KOPT-K1 (cell line): ENCODE measurements at regions not wholly inside any gene's neighbourhood (a gene's known extent, or its start where the extent isn't known, plus 50 kb on each side); places are given as distances from the start of the nearest gene placed in this dataset.
"Not testable (repeated sequence)": the region's sequence is repeated elsewhere in the genome, so short reads cannot be mapped to it uniquely, and the experiment has no call there.

ENCODE experiments used
- H3K27ac ChIP-seq: fragments of 200-600 bp; sonication (generic); 2 replicates; pipeline ENCODE4 v1.5.1; 2016; ENCODE audit warnings: antibody characterized with exemption, mild to moderate bottlenecking, low read depth, low read length; ENCODE audit not compliant: poor library complexity, severe bottlenecking
- H3K36me3 ChIP-seq: fragments of 200-600 bp; sonication (generic); 2 replicates; pipeline ENCODE4 v1.5.1; 2017; ENCODE audit warnings: antibody characterized with exemption, mild to moderate bottlenecking, low read length, moderate library complexity; ENCODE audit not compliant: insufficient read depth
- H3K9me3 ChIP-seq: fragments of 200-600 bp; sonication (generic); 2 replicates; pipeline ENCODE4 v1.5.1; 2017; ENCODE audit warnings: antibody characterized with exemption, low read length, mild to moderate bottlenecking; ENCODE audit not compliant: insufficient read depth, poor library complexity, severe bottlenecking

DNA sequence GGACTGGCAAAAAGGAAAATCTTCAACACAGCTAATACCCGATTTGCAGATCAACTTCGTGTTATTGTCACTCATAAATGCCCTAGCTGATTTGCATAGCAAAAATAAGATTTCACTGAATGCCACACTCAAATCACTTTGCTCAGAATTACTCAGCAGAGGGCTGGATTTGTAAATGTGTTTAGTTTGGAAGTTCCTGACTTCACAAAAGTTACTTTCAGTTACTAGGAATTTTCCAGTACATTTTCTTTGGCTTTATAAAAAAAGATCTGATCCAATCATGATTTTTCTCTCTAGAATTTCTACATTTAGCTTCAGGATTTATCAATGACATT is 433.3 kb upstream of the ID2 start:
- peaks cover 46% of the 10 kb centered on the region for H3K9me3 ChIP-seq
- no peak overlapping the region for H3K27ac ChIP-seq
- no peaks in the 10 kb centered on the region for H3K36me3 ChIP-seq

DNA sequence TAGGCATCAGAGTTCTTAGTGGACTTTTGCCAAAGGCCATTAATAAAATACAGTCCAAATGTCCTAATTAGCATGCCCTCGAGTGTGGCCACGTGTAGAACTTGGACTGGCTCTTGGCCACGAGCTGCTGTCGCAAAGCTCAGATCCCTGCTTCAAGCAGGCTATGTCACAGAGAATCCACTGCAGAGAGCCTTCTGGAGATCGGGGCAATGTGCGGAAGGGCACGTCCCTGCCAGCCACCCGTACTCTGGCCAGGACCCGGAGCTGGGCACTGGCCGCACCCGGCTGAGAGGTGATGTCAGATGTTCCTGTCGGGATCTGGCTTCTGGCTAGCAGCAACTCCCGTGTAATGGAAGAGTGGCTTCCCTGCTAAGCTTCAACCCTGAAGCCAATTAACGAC is 432.7 kb upstream of the ID2 start:
- Histone ChIP-seq H3K27ac (no peak overlapping the region), H3K9me3 (peaks cover 40% of the 10 kb centered on the region), H3K36me3 (no peaks in the 10 kb centered on the region)

DNA sequence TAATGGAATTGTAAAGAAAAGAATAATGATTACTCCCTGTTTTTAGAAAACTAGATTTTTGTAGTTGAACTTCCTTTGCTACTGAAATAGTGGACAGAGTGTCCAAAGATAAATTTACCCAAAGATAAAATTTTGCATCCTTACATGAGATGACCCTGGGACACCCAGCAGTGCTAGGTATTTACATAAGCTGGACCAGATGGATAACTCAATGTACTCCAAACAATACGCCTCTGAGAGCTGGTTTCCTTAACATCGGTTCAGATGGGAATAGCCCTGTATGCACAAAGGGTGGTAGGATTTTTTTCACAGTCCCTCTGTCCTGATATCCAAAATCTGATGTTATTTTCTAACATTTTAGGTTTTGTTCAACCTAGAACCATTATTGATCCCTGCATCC is 432.1 kb upstream of the ID2 start:
- no peak overlapping the region for H3K27ac ChIP-seq
- peaks cover 34% of the 10 kb centered on the region for H3K9me3 ChIP-seq
- no peaks in the 10 kb centered on the region for H3K36me3 ChIP-seq

DNA sequence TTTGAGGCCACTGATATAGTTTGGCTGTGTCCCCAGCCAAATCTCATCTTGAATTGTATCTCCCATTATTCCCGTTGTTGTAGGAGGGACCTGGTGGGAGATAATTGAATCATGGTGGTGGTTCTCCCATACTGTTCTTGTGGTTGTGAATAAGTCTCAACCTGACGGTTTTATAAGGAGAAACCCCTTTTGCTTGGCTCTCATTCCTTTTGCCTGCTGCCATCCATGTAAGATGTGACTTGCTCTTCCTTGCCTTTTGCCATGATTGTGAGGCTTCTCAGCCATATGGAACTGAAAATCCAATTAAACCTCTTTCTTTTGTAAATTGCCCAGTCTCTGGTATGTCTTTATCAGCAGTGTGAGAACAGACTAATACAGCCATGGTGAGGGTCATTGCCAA is 431.6 kb upstream of the ID2 start:
- peaks cover 30% of the 10 kb centered on the region for H3K9me3 ChIP-seq
- not testable (repeated sequence) for H3K36me3 ChIP-seq, H3K27ac ChIP-seq

DNA sequence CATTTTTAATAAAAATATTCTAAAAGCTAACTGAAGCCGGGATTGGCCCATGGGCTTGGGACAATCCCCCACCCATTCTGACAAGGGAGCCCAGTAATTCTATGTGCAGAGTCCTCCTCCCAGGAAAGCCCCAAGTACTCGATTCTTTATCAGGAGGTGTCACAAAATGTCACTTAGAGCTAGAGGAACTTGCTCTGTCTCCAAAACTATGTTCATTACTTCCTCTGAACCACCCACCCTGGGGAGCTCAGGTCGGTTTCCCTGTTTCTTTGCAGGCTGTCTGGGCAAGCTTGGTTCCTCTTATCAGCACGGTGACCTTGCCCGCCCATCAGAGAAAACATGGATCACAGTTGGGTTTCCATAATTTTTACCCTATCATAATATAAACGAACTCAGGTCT is 430.6 kb upstream of the ID2 start:
- Histone ChIP-seq H3K36me3 (no peaks in the 10 kb centered on the region), H3K27ac (no peak overlapping the region)

DNA sequence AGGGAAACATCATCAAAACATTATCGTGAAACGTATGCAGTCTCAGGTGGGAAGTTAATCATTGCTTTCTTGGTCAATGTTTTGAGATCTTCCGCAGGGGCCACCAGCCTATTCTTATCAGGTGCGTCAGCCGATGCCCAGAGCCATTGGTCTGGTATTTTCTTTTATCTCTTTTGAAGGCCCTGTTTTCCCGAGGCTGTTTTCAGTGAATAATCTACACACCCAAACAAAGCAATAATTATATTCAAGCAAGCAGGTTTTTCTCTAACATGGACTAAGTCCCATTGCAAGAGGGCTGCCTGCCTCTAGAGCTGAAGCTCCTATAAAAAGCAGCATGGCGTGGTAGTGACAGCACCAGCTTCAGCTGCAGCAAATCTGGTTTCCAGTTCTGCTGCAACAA is 430.0 kb upstream of the ID2 start:
- Histone ChIP-seq H3K27ac (no peak overlapping the region), H3K9me3 (peaks cover 17% of the 10 kb centered on the region), H3K36me3 (no peaks in the 10 kb centered on the region)

More for the DNA sequence above, 430.6 kb upstream of the ID2 start:
- H3K9me3 ChIP-seq, result peaks cover 21% of the 10 kb centered on the region

DNA sequence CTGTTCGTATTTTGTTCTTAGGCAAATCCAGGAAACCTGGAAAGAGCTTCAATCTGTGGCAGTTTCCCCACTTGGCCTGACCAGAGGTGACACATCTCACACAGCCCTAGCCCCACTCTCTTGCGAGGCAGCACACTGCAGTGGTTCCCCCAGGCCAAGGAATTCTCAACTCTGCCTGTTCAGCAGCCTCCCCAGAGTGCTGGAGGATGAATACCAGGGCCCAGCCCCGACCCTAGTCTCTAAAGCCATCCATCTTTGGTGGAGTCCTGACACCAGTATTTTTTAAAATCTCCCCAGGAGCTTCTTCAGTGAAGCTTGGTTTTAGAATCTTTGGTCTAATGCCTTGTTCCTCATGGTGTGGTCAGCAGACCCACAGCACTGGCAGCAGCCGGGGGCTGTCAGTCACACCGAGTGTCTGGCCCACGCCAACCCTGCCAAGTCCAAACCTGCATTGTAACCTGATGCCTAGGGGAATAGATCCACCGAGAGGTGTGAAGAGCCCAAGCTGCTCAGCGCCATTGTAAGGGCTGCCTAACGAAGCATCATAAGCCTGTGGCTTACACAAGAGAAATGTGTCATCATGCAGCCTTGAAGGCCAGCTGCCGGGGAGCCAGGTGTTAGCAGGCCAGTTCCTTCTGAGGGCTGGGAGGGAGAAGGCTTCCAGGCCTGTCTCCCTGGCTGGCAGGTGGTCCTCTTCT is 428.7 kb upstream of the ID2 start:
- Histone ChIP-seq H3K27ac (no peak overlapping the region), H3K36me3 (no peaks in the 10 kb centered on the region), H3K9me3 (peaks cover 17% of the 10 kb centered on the region)

DNA sequence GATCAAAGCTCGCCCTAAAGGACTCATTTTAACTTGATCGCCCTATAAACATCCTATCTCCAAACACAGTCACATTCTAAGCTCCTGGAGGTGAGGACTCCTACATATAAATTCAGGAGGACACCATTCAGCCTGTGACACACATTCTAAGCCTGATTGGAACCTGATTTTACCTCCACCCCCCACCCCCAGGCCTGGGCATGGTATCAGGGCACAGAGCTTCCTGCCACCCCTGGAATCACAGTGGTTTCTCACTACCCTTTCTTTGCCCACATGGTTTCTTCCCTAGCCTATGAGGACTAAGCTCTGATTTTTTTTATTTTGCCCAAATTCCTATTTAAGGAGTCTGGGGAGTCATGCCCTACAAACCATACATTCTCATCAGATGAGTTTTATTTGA is 428.1 kb upstream of the ID2 start:
- H3K27ac ChIP-seq, result no peak overlapping the region
- H3K9me3 ChIP-seq, result peaks cover 17% of the 10 kb centered on the region
- H3K36me3 ChIP-seq, result no peaks in the 10 kb centered on the region

DNA sequence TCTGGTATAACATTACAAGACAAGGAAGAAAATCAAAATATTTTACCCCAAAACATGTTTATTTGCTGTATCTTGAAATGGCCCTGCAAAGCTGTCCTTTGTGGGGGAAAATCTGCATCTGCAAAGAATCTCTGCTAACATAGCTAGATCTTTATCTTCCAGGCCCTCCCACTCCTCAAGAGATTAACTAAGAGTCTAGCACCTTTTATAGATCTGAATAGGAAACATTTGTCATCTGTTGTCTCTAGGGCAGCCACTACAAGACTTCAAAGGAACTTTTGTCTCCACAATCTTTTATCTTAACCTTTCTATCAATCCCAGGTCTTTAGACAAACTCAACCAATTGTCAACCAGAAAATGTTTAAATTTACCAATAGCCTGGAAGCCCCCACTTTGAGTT is 427.6 kb upstream of the ID2 start:
- not testable (repeated sequence) for H3K27ac ChIP-seq, H3K36me3 ChIP-seq
- peaks cover 17% of the 10 kb centered on the region for H3K9me3 ChIP-seq

DNA sequence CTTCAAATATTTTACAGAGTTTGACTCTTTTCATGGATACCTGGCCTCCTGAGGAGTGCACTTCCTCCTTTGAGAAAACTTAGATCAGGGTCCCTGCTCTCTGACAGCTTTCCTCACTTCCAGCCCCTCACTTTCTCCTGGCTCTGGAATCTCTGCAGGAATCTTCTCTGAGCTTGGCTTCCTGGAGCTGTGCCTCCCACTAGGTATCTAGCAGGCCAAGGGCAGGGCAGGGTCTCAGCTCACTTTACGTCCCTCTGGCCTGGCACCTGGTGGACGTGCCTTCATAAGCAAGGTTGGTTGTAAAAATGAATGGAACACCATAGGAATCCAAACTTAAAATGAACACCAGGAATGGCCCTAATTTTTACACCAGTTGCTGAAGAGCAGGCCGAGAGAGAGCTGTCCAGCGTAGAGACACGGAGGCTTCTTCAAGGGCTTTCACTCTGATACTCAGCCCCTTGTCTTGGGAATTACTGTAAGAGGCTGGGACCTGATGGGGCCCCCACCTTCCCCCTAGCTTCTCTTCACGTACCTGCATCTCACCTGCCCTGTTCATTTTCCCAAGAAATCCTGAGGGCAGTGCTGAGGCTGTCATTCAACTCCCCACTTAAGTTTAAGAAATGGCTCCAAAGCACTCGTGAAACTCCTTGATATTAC is 426.9 kb upstream of the ID2 start:
- peaks cover 14% of the 10 kb centered on the region for H3K9me3 ChIP-seq
- no peaks in the 10 kb centered on the region for H3K36me3 ChIP-seq
- no peak overlapping the region for H3K27ac ChIP-seq

DNA sequence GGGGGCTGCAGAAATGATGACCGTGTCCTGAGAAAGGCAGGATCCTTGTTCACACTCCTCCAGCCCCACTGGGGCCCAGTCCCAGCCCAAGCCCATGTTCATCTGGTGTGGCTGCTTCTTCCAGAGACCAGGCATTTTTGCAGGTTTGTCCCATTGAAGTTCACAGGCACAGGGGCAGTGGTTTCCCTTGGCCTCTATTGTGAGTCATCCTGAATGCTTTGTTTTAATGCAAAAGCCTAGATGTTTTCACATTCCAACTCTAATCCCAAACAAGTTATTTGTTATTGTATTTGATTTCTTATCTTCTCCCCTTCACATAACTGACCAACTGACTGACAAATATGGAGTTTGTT is 426.4 kb upstream of the ID2 start:
- Histone ChIP-seq H3K27ac (no peak overlapping the region), H3K36me3 (no peaks in the 10 kb centered on the region), H3K9me3 (peaks cover 9% of the 10 kb centered on the region)

DNA sequence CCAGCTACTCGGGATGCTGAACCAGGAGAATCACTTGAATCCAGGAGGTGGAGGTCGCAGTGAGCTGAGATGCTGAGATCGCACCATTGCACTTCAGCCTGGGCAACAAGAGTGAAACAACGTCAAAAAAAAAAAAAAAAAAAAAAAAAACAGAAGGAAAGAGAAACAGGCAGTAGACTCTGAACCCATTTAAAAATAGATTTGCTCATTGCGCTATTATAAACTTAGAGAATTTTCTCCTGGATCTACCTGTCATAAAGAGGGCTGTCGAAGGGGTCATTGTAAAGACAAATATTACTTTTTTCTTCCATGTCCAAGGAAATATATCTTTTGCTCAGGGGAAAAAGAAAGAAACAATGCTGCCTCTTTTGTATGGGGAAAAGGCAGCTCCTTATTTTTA is 425.0 kb upstream of the ID2 start:
- Histone ChIP-seq H3K27ac (no peak overlapping the region), H3K9me3 (no peaks in the 10 kb centered on the region), H3K36me3 (no peaks in the 10 kb centered on the region)

DNA sequence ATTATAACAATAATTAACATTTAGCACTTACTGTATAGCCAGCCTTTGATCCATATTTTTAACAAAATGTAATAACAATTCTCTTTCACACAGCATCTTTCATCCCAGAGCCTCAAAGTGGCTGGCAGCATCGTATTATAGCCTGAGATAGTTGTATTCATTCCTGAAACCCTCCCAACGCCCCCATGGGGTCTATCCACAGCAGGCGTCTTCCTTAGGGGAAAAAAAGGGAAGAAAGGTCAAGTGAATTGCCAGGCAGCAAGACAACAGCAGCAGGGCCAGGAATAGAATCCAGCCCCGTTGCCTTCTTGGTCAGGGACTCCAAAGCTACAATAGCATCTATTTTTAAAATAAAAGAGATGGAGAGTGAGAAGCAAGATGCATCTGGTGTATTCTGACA is 424.4 kb upstream of the ID2 start:
- no peak overlapping the region for H3K27ac ChIP-seq
- H3K36me3 ChIP-seq, result no peaks in the 10 kb centered on the region
- no peaks in the 10 kb centered on the region for H3K9me3 ChIP-seq

DNA sequence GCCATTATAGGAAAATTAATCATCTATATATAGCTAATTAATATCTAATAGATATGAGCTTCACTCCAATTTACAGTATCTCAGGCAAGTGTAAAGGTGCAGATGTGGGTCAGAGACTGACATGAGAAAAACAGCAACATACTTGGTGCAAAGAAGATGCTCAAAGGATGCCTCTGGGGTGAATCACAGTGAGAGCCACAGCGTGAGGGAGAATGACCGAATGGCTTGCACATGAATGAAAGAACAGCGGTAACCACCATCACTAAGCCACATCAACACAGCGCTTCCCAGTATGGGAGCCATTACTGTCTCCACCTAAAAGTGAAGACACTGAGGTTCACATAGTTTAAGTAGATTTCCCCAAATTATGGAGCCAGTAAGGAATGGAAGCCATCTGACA is 423.4 kb upstream of the ID2 start:
- H3K36me3 ChIP-seq, result no peaks in the 10 kb centered on the region
- H3K9me3 ChIP-seq, result no peaks in the 10 kb centered on the region
- no peak overlapping the region for H3K27ac ChIP-seq

DNA sequence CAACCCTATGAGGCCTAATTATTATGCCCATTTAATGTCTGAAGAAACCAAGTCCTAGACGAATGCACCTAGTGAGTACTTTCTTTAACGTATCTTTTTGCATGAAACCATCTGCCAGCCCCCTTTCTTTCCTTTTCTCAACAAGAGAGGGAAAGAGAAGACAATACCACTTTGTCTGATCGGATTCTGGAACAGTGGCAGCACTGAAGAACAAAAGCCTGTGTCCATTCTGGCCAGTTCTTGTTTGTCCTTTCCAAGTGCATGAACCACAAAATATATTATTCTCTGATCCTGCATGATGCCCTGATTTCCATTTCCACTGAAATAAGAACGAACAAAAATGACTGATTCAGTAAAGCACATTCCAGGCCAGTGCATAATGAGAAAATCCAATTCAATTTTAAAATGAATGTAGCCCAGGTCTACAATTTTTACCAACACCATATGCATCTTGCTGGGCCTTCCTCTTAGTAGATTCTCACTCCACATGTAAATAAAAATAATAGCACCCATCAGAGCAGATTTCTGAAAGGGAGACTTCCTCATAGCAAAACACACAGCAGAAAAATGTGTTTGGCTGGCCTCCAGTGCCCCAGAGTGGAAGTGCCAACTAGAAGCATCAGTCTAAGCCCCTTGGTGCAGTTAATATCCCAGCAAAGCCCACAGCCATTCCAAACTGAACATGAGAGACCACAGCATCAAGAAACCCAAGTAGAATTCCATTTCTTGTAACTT is 422.6 kb upstream of the ID2 start:
- H3K36me3 ChIP-seq, result no peaks in the 10 kb centered on the region
- H3K27ac ChIP-seq, result no peak overlapping the region
- H3K9me3 ChIP-seq, result no peaks in the 10 kb centered on the region

DNA sequence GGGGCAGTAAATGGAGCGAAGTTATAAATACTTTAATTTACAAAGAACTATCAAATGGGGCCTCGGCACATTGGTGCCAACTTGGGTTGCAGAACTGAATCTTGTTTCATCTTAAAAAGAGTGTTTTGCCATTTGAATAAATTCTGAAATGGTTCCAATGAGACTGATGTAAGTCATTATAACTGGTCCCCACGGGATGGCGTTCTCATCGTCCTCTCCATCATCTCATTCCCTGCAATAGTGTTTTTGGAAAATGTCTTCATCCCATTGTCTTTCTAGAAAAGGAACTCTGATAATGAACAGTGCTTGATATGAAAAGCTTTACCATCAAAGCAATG is 422.0 kb upstream of the ID2 start:
- Histone ChIP-seq H3K9me3 (no peaks in the 10 kb centered on the region), H3K36me3 (no peaks in the 10 kb centered on the region), H3K27ac (no peak overlapping the region)
